Endothelial cell of umbilical vein (primary cell): ENCODE measurements at regions not wholly inside any gene's neighbourhood (a gene's known extent, or its start where the extent isn't known, plus 50 kb on each side); places are given as distances from the start of the nearest gene placed in this dataset.

Experiments
- BruUV-seq: library from RNA; stranded (reverse); fragments of 400-500 nt; replicated peaks from 2 replicates; lab custom pipeline; 2021; lab: Mats Ljungman, UMichigan
- CTCF ChIA-PET: fragments of 300-600, 350-600 bp; sonication (Branson Sonifier 250); formaldehyde crosslinking; loops from one replicate; lab custom pipeline; 2021; ENCODE audit warnings: antibody characterized with exemption, inconsistent platforms; lab: Charles Lee
- POLR2A ChIA-PET: fragments of 300-600, 350-600 bp; sonication (Branson Sonifier 250); formaldehyde crosslinking; loops from one replicate; lab custom pipeline; 2021; ENCODE audit warnings: antibody characterized with exemption, inconsistent platforms; lab: Charles Lee
- DNase-seq: peaks from one replicate; pipeline ENCODE4 v3.0.0-alpha.2; 2011; ENCODE audit warnings: low read depth, low spot score
- FAIRE-seq: peaks from 2 replicates; lab custom pipeline; 2011; peaks lifted over from hg19 to GRCh38; lab: Jason Lieb, UNC
- H2AFZ ChIP-seq: 2 replicates; pipeline ENCODE4 v1.6.0; 2012; ENCODE audit warnings: low read depth, low read length, control low read depth, inconsistent platforms
- H3K27ac ChIP-seq: 2 replicates; pipeline ENCODE4 v1.5.1; 2011; ENCODE audit warnings: low read depth, mild to moderate bottlenecking, control low read depth, low read length, moderate library complexity; ENCODE audit not compliant: insufficient read depth
- H3K27me3 ChIP-seq, 2 experiments: 2 replicates each; pipeline versions ENCODE4 v1.6.0 to v1.6.1; 2011; ENCODE audit warnings: low read length in 2 of 2, mixed read lengths in 1 of 2; ENCODE audit not compliant: control insufficient read depth in 2 of 2, insufficient read depth in 2 of 2
- H3K36me3 ChIP-seq, 2 experiments: 2 replicates in 1 of 2; 3 replicates in 1 of 2; pipeline ENCODE4 v1.5.1; 2011; ENCODE audit warnings: low read length in 2 of 2, mild to moderate bottlenecking in 1 of 2, moderate library complexity in 1 of 2; ENCODE audit not compliant: control insufficient read depth in 2 of 2, insufficient read depth in 2 of 2; ENCODE audit errors: extremely low read depth in 1 of 2
- H3K4me1 ChIP-seq: 3 replicates; pipeline ENCODE4 v1.5.1; 2011; ENCODE audit warnings: mild to moderate bottlenecking, low read length; ENCODE audit not compliant: control insufficient read depth, insufficient read depth; ENCODE audit errors: extremely low read depth
- H3K4me2 ChIP-seq: 2 replicates; pipeline ENCODE4 v1.6.1; 2011; ENCODE audit warnings: low read length, control low read depth, mixed read lengths; ENCODE audit not compliant: insufficient read depth
- H3K4me3 ChIP-seq, 3 experiments: fragments of 200-600 bp in 1 of 3; sonication (generic), shearing (Covaris generic) in 1 of 3; replicated peaks in 1 of 3; 2 replicates each; pipeline ENCODE4 v1.5.1; 2011 to 2016; ENCODE audit warnings: control low read depth in 3 of 3, low read length in 3 of 3, mild to moderate bottlenecking in 2 of 3, inconsistent platforms in 1 of 3, low read depth in 1 of 3, moderate library complexity in 1 of 3; ENCODE audit not compliant: insufficient read depth in 1 of 3
- H3K79me2 ChIP-seq: 2 replicates; pipeline ENCODE4 v1.6.0; 2012; ENCODE audit warnings: low read length, inconsistent platforms; ENCODE audit not compliant: control insufficient read depth, insufficient read depth
- H3K9ac ChIP-seq: replicated peaks from 2 replicates; pipeline ENCODE3; 2011; ENCODE audit warnings: low read length, control low read depth; ENCODE audit not compliant: insufficient read depth; ENCODE audit errors: extremely low read depth
- H3K9me1 ChIP-seq: replicated peaks from 3 replicates; pipeline ENCODE4 v1.6.0; 2011; ENCODE audit warnings: mild to moderate bottlenecking, low read length; ENCODE audit not compliant: control insufficient read depth, insufficient read depth; ENCODE audit errors: extremely low read depth
- H3K9me3 ChIP-seq: replicated peaks from 2 replicates; pipeline ENCODE4 v1.5.1; 2012; ENCODE audit warnings: low read length, inconsistent platforms; ENCODE audit not compliant: control insufficient read depth, insufficient read depth
- H4K20me1 ChIP-seq: replicated peaks from 2 replicates; pipeline ENCODE3; 2011; ENCODE audit warnings: mild to moderate bottlenecking, low read length; ENCODE audit not compliant: control insufficient read depth, insufficient read depth; ENCODE audit errors: extremely low read depth
- CTCF ChIP-seq, 2 donors: IDR thresholded peaks; 1 replicate in 1 of 2; 2 replicates in 1 of 2; pipeline ENCODE4 v1.5.1; 2011; ENCODE audit warnings: low read length in 2 of 2, mild to moderate bottlenecking in 2 of 2, moderate library complexity in 2 of 2, control low read depth in 1 of 2, inconsistent platforms in 1 of 2, low read depth in 1 of 2; ENCODE audit not compliant: insufficient read depth in 1 of 2; ENCODE audit errors: extremely low read depth in 1 of 2
- EZH2 ChIP-seq: IDR thresholded peaks from 2 replicates; pipeline ENCODE4 v1.6.1; 2012; ENCODE audit warnings: borderline replicate concordance, low read depth, mild to moderate bottlenecking, moderate library complexity, low read length, inconsistent platforms; ENCODE audit not compliant: severe bottlenecking
- FOS ChIP-seq: IDR thresholded peaks from 2 replicates; pipeline ENCODE4 v1.6.1; 2011; ENCODE audit warnings: mild to moderate bottlenecking, low read length, moderate library complexity, borderline replicate concordance; ENCODE audit not compliant: insufficient read depth
- GATA2 ChIP-seq: IDR thresholded peaks from 2 replicates; pipeline ENCODE4 v1.7.0; 2011; ENCODE audit warnings: low read depth, mild to moderate bottlenecking, moderate library complexity, mixed read lengths, low read length; ENCODE audit not compliant: insufficient read length, insufficient read depth
- JUN ChIP-seq: IDR thresholded peaks from 2 replicates; pipeline ENCODE4 v1.6.1; 2011; ENCODE audit warnings: borderline replicate concordance, low read depth; ENCODE audit not compliant: insufficient read length, insufficient read depth
- MAX ChIP-seq: IDR thresholded peaks from 2 replicates; pipeline ENCODE4 v1.6.1; 2011; ENCODE audit not compliant: insufficient read depth, insufficient read length
- MYC ChIP-seq: IDR thresholded peaks from one replicate; pipeline ENCODE4 v1.6.1; 2011; ENCODE audit warnings: mild to moderate bottlenecking, low read depth, low read length
- POLR2A ChIP-seq: IDR thresholded peaks from 2 replicates; pipeline ENCODE4 v1.6.1; 2012; ENCODE audit warnings: low read depth, mild to moderate bottlenecking, control low read depth, low read length
- POLR2AphosphoS5 ChIP-seq: IDR thresholded peaks from 2 replicates; pipeline ENCODE4 v1.6.1; 2012; ENCODE audit warnings: low read depth, mild to moderate bottlenecking, control low read depth, low read length, moderate library complexity; ENCODE audit not compliant: insufficient read depth
- dilution Hi-C: fragments of 300-500 bp; cut with MboI; formaldehyde crosslinking; loops from one replicate; pipeline ENCODE4 v1.15.0; 2019; ENCODE audit warnings: low sequenced_read_pairs; ENCODE audit not compliant: extremely low pct_ligation_motif_present
- intact Hi-C: fragments of 100-400 bp; cut with micrococcal nuclease; formaldehyde crosslinking; loops from one replicate; pipeline ENCODE4 v1.10.0; 2022

- H3K9me1 ChIP-seq = no peaks in the 10 kb centered on the region
- no peak overlapping the region for H3K4me2 ChIP-seq
- no peaks in the 10 kb centered on the region for H3K27me3 ChIP-seq
- no peak for FAIRE-seq
- CTCF ChIA-PET = no interaction called here
- no peaks in the 10 kb centered on the region for H3K9me3 ChIP-seq
- no peaks in the 10 kb centered on the region for H4K20me1 ChIP-seq
- no peak for DNase-seq
- intact Hi-C loops (no loop called here), dilution Hi-C loops (no loop called here)
- no peaks in the 10 kb centered on the region for H3K79me2 ChIP-seq
- no TSS peak for BruUV-seq
- H3K9ac ChIP-seq = no peak overlapping the region
- TF ChIP-seq JUN (no peak), FOS (no peak), POLR2AphosphoS5 (no peak), GATA2 (no peak), CTCF (IDR thresholded peaks at IDR 0.05; ENCODE audit: extremely low read depth in 1 of 2, insufficient read depth in 1 of 2, low read depth in 1 of 2, low read length in 2 of 2) (no peak), MAX (no peak), MYC (no peak), EZH2 (no peak), POLR2A (no peak)
- no peak overlapping the region for H2AFZ ChIP-seq
- no peaks in the 10 kb centered on the region for H3K36me3 ChIP-seq
- H3K4me1 ChIP-seq = no peaks in the 10 kb centered on the region
- no peak overlapping the region for H3K4me3 ChIP-seq
- POLR2A ChIA-PET = no interaction called here
- no peak overlapping the region for H3K27ac ChIP-seq
Measured at GRCh38 chr2:62349788-62350187, 153.9 kb downstream of the B3GNT2 start.
